ENCODE measurements at regions not wholly inside any gene's neighbourhood (a gene's known extent, or its start where the extent isn't known, plus 50 kb on each side); places are given as distances from the start of the nearest gene placed in this dataset.

DNA sequence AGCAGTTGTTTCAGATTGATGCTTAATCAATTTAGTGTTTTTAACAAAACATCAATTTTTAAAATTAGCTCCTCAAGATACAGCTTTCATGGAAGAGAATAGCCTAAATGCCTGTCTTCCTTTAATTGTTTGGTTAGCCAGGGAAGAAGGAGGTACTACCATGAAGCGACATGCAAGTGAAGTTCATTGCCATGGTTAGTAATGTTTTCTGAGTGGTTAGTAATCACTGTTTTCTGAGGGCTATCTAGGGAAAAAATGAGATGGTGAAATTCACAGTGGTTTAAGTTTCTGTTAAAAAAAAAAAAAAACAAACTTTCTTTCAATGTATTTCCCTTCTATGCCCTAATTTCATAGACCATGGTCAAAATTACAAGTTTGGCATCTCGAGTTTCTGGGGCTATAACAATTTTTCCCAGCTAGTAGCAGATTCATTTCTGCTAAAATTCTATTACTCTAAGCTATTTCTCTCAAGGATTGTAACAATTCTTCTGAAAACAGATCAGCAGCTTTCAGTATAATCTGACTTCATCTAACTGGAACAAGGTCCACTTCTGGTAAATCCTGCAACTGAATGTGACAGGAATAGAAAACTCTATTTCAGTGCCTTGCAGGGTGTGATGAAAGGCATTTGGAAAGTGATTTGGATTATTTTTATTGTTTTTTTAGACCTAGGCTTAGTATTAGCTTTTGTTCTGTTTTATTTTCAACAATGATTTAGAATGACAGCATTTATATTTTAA lies 157.0 kb downstream of the PCDH18 start:
- Mint-ChIP-seq H3K27ac (no peak overlapping the region), H3K4me1 (no peaks in the 10 kb centered on the region), H3K4me3 (no peak overlapping the region), H3K27me3 (peaks cover 4% of the 10 kb centered on the region), H3K9me3 (peaks cover 1 to 17% (median 6%) of the 10 kb centered on the region in 7 donors), H3K36me3 (no peaks in the 10 kb centered on the region)
- H3K36me3 ChIP-seq (ENCODE audit: control insufficient read depth, insufficient read depth, low read length), result no peaks in the 10 kb centered on the region
- H3K27ac ChIP-seq (ENCODE audit: insufficient read depth, low read length, poor library complexity, severe bottlenecking), result no peak overlapping the region
- no peaks in the 10 kb centered on the region for H3K27me3 ChIP-seq (ENCODE audit: control insufficient read depth, insufficient read depth, low read length)
- no peak overlapping the region for H3K4me3 ChIP-seq (ENCODE audit: low read depth, low read length)
- DNase-seq (no peak), ATAC-seq (ENCODE audit: low read depth in 2 of 2) (no peak)
- no peaks in the 10 kb centered on the region for H3K4me1 ChIP-seq (ENCODE audit: control insufficient read depth, insufficient read depth, low read length, poor library complexity, severe bottlenecking)
- no peaks in the 10 kb centered on the region for H3K9me3 ChIP-seq (ENCODE audit: control insufficient read depth in 2 of 2, low read length in 2 of 2)

DNA sequence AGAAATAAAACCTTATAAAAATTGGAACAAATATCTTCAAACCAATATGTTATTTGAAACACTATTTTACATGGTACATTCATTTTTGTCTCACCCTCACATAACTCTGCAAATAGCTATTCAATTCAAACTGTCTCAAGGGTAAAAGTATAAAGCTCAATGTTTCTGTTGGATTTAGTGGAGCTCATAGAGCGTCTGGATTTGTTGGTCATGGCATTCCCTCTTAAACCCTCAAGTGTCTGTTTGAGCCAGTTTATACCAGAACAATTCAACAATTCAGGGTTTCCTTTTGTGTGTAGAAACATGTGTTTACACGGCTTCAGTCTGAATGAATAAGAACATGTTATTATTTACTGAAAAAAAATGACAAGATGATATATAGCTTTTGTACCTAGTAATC lies 161.6 kb downstream of the PCDH18 start:
- Mint-ChIP-seq H3K9me3 (peaks cover 0 to 9% (median 5%) of the 10 kb centered on the region in 7 donors), H3K4me1 (no peaks in the 10 kb centered on the region), H3K36me3 (no peaks in the 10 kb centered on the region), H3K4me3 (no peak overlapping the region), H3K27me3 (peaks cover 4% of the 10 kb centered on the region), H3K27ac (no peak overlapping the region)
- DNase-seq (no peak), ATAC-seq (ENCODE audit: low read depth in 2 of 2) (no peak)
- Histone ChIP-seq H3K4me1 (ENCODE audit: control insufficient read depth, insufficient read depth, low read length, poor library complexity, severe bottlenecking) (no peaks in the 10 kb centered on the region), H3K36me3 (ENCODE audit: control insufficient read depth, insufficient read depth, low read length) (no peaks in the 10 kb centered on the region), H3K27me3 (ENCODE audit: control insufficient read depth, insufficient read depth, low read length) (no peaks in the 10 kb centered on the region), H3K27ac (ENCODE audit: insufficient read depth, low read length, poor library complexity, severe bottlenecking) (no peak overlapping the region), H3K4me3 (ENCODE audit: low read depth, low read length) (no peak overlapping the region), H3K9me3 (ENCODE audit: control insufficient read depth in 2 of 2, low read length in 2 of 2) (peaks cover 0 to 2% of the 10 kb centered on the region in 2 experiments)

DNA sequence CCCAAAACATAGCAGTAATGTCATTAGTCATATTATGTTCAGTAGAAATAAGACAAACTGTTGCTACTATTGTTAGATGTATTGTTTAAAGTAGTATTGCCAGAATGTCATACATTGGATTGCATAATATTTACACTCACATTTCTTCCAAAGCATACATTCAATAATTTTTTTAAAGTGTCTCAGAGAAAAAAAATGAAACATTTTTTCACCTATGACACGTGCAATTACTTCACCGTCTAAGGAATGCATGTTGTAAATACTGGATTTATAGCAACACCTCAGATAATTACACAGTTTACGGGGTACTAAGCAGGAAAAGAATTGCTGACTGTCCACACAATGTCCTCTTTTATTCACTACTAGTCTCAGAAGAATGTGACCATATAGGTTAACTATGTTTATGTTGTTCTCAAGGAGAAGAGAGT lies 162.1 kb downstream of the PCDH18 start:
- Mint-ChIP-seq H3K9me3 (peaks cover 0 to 11% (median 5%) of the 10 kb centered on the region in 7 donors), H3K4me1 (no peaks in the 10 kb centered on the region), H3K27me3 (peaks cover 4% of the 10 kb centered on the region), H3K36me3 (no peaks in the 10 kb centered on the region), H3K4me3 (no peak overlapping the region), H3K27ac (no peak overlapping the region)
- no peak overlapping the region for H3K27ac ChIP-seq (ENCODE audit: insufficient read depth, low read length, poor library complexity, severe bottlenecking)
- peaks cover 0 to 2% of the 10 kb centered on the region in 2 experiments for H3K9me3 ChIP-seq (ENCODE audit: control insufficient read depth in 2 of 2, low read length in 2 of 2)
- H3K27me3 ChIP-seq (ENCODE audit: control insufficient read depth, insufficient read depth, low read length), result no peaks in the 10 kb centered on the region
- ATAC-seq (ENCODE audit: low read depth in 2 of 2), result no peak
- no peaks in the 10 kb centered on the region for H3K36me3 ChIP-seq (ENCODE audit: control insufficient read depth, insufficient read depth, low read length)
- no peak for DNase-seq
- no peaks in the 10 kb centered on the region for H3K4me1 ChIP-seq (ENCODE audit: control insufficient read depth, insufficient read depth, low read length, poor library complexity, severe bottlenecking)
- no peak overlapping the region for H3K4me3 ChIP-seq (ENCODE audit: low read depth, low read length)

DNA sequence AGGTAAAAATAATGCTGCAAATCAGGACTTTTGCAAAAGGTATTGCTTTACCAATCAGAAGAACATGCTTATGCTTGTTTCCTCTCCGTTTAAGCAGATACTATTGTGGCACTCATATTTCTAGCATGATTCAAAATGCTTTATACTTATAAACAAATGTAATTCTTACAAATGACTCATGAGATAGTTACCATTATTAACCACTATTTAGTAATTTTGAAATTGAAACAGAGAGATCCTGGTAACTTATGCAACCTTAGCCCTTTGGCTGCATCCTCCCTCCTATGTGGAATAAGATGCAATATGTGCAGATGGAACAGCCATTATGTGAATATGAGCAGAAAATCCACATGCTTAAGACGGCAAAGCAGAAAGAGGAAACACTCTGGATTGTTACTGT lies 164.7 kb downstream of the PCDH18 start:
- Histone ChIP-seq H3K4me1 (ENCODE audit: control insufficient read depth, insufficient read depth, low read length, poor library complexity, severe bottlenecking) (no peaks in the 10 kb centered on the region), H3K36me3 (ENCODE audit: control insufficient read depth, insufficient read depth, low read length) (no peaks in the 10 kb centered on the region), H3K27me3 (ENCODE audit: control insufficient read depth, insufficient read depth, low read length) (no peaks in the 10 kb centered on the region), H3K27ac (ENCODE audit: insufficient read depth, low read length, poor library complexity, severe bottlenecking) (no peak overlapping the region), H3K9me3 (ENCODE audit: control insufficient read depth in 2 of 2, low read length in 2 of 2) (peaks cover 0 to 2% of the 10 kb centered on the region in 2 experiments), H3K4me3 (ENCODE audit: low read depth, low read length) (no peak overlapping the region)
- DNase-seq (no peak), ATAC-seq (ENCODE audit: low read depth in 2 of 2) (no peak)
- Mint-ChIP-seq H3K36me3 (no peaks in the 10 kb centered on the region), H3K9me3 (peaks cover 0 to 18% (median 2%) of the 10 kb centered on the region in 7 donors), H3K27me3 (no peaks in the 10 kb centered on the region), H3K4me3 (no peak overlapping the region), H3K4me1 (no peaks in the 10 kb centered on the region), H3K27ac (no peak overlapping the region)

DNA sequence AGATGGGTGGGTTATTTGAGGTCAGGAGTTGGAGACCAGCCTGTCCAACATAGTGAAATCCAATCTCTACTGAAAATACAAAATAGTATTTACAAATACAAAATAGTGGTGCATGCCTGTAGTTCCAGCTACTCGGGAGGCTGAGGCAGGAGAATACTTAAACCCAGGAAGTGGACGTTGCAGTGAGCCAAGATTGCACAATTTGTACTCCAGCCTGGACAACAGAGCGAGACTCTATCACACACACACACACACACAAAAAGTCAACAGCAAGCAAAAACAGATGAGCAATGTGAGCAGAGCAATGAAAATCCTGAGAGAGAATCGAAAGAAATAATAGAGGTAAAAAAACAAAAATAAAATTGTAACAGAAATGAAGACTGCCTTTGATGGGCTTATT lies 168.8 kb downstream of the PCDH18 start:
- Mint-ChIP-seq H3K9me3 (peaks cover 0 to 13% (median 1%) of the 10 kb centered on the region in 7 donors), H3K4me1 (no peaks in the 10 kb centered on the region), H3K36me3 (no peaks in the 10 kb centered on the region), H3K27me3 (no peaks in the 10 kb centered on the region), H3K27ac (no peak overlapping the region), H3K4me3 (no peak overlapping the region)
- no peaks in the 10 kb centered on the region for H3K4me1 ChIP-seq (ENCODE audit: control insufficient read depth, insufficient read depth, low read length, poor library complexity, severe bottlenecking)
- H3K9me3 ChIP-seq (ENCODE audit: control insufficient read depth in 2 of 2, low read length in 2 of 2), result peaks cover 0 to 2% of the 10 kb centered on the region in 2 experiments
- H3K27ac ChIP-seq (ENCODE audit: insufficient read depth, low read length, poor library complexity, severe bottlenecking), result no peak overlapping the region
- ATAC-seq (ENCODE audit: low read depth in 2 of 2), result no peak
- no peaks in the 10 kb centered on the region for H3K27me3 ChIP-seq (ENCODE audit: control insufficient read depth, insufficient read depth, low read length)
- no peak for DNase-seq
- H3K36me3 ChIP-seq (ENCODE audit: control insufficient read depth, insufficient read depth, low read length), result no peaks in the 10 kb centered on the region
- no peak overlapping the region for H3K4me3 ChIP-seq (ENCODE audit: low read depth, low read length)

DNA sequence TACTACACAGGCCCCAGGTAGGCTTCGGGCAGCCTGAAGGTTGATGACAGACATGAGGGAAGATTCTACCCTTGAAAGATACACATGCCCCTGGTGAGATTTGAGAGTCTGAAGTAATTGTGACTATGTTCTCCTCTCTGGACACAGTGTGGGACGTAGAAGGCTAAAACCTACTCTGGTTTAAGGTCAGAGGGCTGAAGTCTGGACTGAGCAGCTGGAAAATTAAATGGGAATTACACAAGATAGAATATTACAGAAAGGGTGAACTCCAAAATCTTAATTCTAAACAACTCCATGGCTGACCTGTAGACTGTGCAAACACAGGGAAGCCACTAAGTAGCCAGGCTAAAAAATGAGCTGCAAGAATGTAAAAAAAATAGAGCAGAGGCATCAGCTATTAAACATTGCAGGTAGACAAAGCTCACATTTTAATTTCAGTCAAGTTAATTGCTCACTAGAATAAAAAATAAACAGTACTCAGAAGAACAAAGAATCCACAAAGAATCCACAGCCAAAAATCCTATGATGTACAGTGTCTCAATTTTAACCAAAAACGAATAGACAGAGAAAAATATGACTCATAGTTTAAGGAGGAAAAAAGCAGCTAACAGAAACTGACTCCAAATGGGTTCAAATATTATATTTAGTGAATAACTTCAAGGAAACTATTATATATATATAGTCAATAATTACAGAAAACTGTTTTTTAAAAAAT lies 170.4 kb downstream of the PCDH18 start:
- Histone ChIP-seq H3K27me3 (ENCODE audit: control insufficient read depth, insufficient read depth, low read length) (no peaks in the 10 kb centered on the region), H3K4me1 (ENCODE audit: control insufficient read depth, insufficient read depth, low read length, poor library complexity, severe bottlenecking) (no peaks in the 10 kb centered on the region), H3K4me3 (ENCODE audit: low read depth, low read length) (no peak overlapping the region), H3K9me3 (ENCODE audit: control insufficient read depth in 2 of 2, low read length in 2 of 2) (no peaks in the 10 kb centered on the region), H3K27ac (ENCODE audit: insufficient read depth, low read length, poor library complexity, severe bottlenecking) (no peak overlapping the region), H3K36me3 (ENCODE audit: control insufficient read depth, insufficient read depth, low read length) (no peaks in the 10 kb centered on the region)
- Mint-ChIP-seq H3K36me3 (no peaks in the 10 kb centered on the region), H3K27ac (no peak overlapping the region), H3K9me3 (peaks cover 0 to 9% (median 2%) of the 10 kb centered on the region in 7 donors), H3K4me3 (no peak overlapping the region), H3K4me1 (no peaks in the 10 kb centered on the region), H3K27me3 (no peaks in the 10 kb centered on the region)
- DNase-seq (no peak), ATAC-seq (ENCODE audit: low read depth in 2 of 2) (no peak)

DNA sequence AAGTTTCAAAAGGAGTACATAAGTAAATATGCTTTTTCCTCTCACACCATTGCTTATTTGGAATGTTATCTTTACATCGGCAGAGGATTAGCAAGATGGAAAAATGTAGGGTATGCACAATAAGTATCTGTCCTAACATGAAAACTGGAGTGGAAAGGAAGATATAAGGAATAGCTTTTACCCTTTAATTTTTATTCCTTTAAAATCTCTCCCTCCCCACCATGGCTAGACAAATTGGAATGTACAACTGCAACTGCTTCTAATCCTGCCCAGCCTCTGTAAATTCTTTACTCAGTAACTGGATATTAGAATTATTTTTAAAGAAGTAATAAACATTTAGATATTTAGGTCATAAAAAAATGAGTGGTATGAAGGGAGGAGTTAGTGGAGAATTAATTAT lies 171.5 kb downstream of the PCDH18 start:
- no peaks in the 10 kb centered on the region for H3K36me3 Mint-ChIP-seq
- DNase-seq (no peak), ATAC-seq (ENCODE audit: low read depth in 2 of 2) (no peak)
- H3K27ac Mint-ChIP-seq, result no peak overlapping the region
- Histone ChIP-seq H3K27ac (ENCODE audit: insufficient read depth, low read length, poor library complexity, severe bottlenecking) (no peak overlapping the region), H3K27me3 (ENCODE audit: control insufficient read depth, insufficient read depth, low read length) (no peaks in the 10 kb centered on the region), H3K36me3 (ENCODE audit: control insufficient read depth, insufficient read depth, low read length) (no peaks in the 10 kb centered on the region), H3K4me1 (ENCODE audit: control insufficient read depth, insufficient read depth, low read length, poor library complexity, severe bottlenecking) (no peaks in the 10 kb centered on the region), H3K4me3 (ENCODE audit: low read depth, low read length) (no peak overlapping the region), H3K9me3 (ENCODE audit: control insufficient read depth in 2 of 2, low read length in 2 of 2) (no peaks in the 10 kb centered on the region)
- no peak overlapping the region for H3K4me3 Mint-ChIP-seq
- H3K9me3 Mint-ChIP-seq, result peaks cover 0 to 9% (median 2%) of the 10 kb centered on the region in 7 donors
- no peaks in the 10 kb centered on the region for H3K4me1 Mint-ChIP-seq
- no peaks in the 10 kb centered on the region for H3K27me3 Mint-ChIP-seq

Measured in CD4-positive, CD25-positive, alpha-beta regulatory T cell (primary cell).